Skeletal muscle tissue (tissue), 3 donors: ENCODE measurements at regions not wholly inside any gene's neighbourhood (a gene's known extent, or its start where the extent isn't known, plus 50 kb on each side); places are given as distances from the start of the nearest gene placed in this dataset.

Experiments used
- H3K27ac ChIP-seq: one replicate; pipeline ENCODE4 v1.7.0; 2013; ENCODE audit warnings: mild to moderate bottlenecking, low read depth, low read length, inconsistent platforms
- H3K27me3 ChIP-seq, 3 donors: one replicate each; pipeline ENCODE4 v1.7.0; 2013; ENCODE audit warnings: low read length in 3 of 3; ENCODE audit not compliant: control insufficient read depth in 3 of 3, insufficient read depth in 3 of 3
- H3K36me3 ChIP-seq, 3 donors: one replicate each; pipeline ENCODE4 v1.7.0; 2013; ENCODE audit warnings: low read length in 3 of 3; ENCODE audit not compliant: control insufficient read depth in 3 of 3, insufficient read depth in 3 of 3
- H3K4me1 ChIP-seq, 3 donors: one replicate each; pipeline ENCODE4 v1.7.0; 2013; ENCODE audit warnings: low read length in 3 of 3, mild to moderate bottlenecking in 3 of 3; ENCODE audit not compliant: control insufficient read depth in 3 of 3, insufficient read depth in 3 of 3
- H3K4me3 ChIP-seq, 3 donors: one replicate each; pipeline ENCODE4 v1.7.0; 2013; ENCODE audit warnings: low read length in 3 of 3
- H3K9ac ChIP-seq, 3 donors: one replicate each; pipeline ENCODE4 v1.7.0; 2013; ENCODE audit warnings: low read length in 3 of 3, mild to moderate bottlenecking in 3 of 3, moderate library complexity in 2 of 3, low read depth in 1 of 3
- H3K9me3 ChIP-seq, 3 donors: one replicate each; pipeline ENCODE4 v1.7.0; 2013; ENCODE audit warnings: low read length in 3 of 3; ENCODE audit not compliant: control insufficient read depth in 3 of 3
- donor health status: Osteomylitis.

- H3K36me3 ChIP-seq: no peaks in the 10 kb centered on the region
- H3K27ac ChIP-seq: no peak overlapping the region
- H3K4me1 ChIP-seq: peaks cover 7 to 13% (median 8%) of the 10 kb centered on the region in 3 donors
- no peak overlapping the region for H3K4me3 ChIP-seq
- no peaks in the 10 kb centered on the region for H3K9me3 ChIP-seq
- H3K27me3 ChIP-seq: no peaks in the 10 kb centered on the region
- H3K9ac ChIP-seq: no peak overlapping the region
Observed at GRCh38 chr3:132784502-132785025, 62.4 kb upstream of the NPHP3 start.

GRCh38 chr3:132783152-132783551, 60.9 kb upstream of the NPHP3 start:
- Histone ChIP-seq H3K27ac (no peak overlapping the region), H3K4me3 (no peak overlapping the region), H3K9me3 (no peaks in the 10 kb centered on the region), H3K27me3 (no peaks in the 10 kb centered on the region), H3K9ac (no peak overlapping the region), H3K4me1 (peaks cover 4 to 10% (median 5%) of the 10 kb centered on the region in 3 donors), H3K36me3 (no peaks in the 10 kb centered on the region)

DNA sequence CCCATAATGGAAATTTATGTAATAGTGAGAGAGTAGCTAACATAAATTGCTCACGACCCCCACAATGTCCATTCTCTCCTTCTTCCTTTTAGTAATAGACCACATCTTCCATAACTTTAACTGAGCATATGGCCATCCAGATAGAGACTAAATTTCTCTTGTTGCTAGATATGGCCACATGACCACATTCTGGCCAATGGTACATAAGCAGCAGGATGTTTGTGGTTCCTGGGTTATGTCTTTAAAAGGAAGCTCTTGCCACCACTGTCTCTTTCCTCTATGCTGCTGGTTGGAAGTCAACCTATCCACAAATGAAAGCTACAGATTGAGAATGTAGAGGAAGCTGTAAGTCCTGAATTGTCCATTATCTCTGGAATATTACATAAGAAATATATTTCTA, 59.7 kb upstream of the NPHP3 start:
- no peaks in the 10 kb centered on the region for H3K36me3 ChIP-seq
- no peaks in the 10 kb centered on the region for H3K9me3 ChIP-seq
- H3K27ac ChIP-seq: no peak overlapping the region
- no peak overlapping the region for H3K4me3 ChIP-seq
- no peak overlapping the region for H3K9ac ChIP-seq
- peaks cover 0 to 4% (median 3%) of the 10 kb centered on the region in 3 donors for H3K4me1 ChIP-seq
- no peaks in the 10 kb centered on the region for H3K27me3 ChIP-seq

- no peaks in the 10 kb centered on the region for H3K27me3 ChIP-seq
Observed at GRCh38 chr3:132777171-132777570, 55.0 kb upstream of the NPHP3 start.

GRCh38 chr3:132773071-132773619, 50.9 kb upstream of the NPHP3 start:
- no peak overlapping the region for H3K27ac ChIP-seq
- no peak overlapping the region for H3K9ac ChIP-seq
- no peaks in the 10 kb centered on the region for H3K27me3 ChIP-seq
- no peaks in the 10 kb centered on the region for H3K4me1 ChIP-seq
- no peaks in the 10 kb centered on the region for H3K9me3 ChIP-seq
- no peaks in the 10 kb centered on the region for H3K36me3 ChIP-seq
- no peak overlapping the region for H3K4me3 ChIP-seq

More at GRCh38 chr3:132777171-132777570, 55.0 kb upstream of the NPHP3 start:
- H3K9me3 ChIP-seq: no peaks in the 10 kb centered on the region
- H3K4me3 ChIP-seq: no peak overlapping the region
- no peaks in the 10 kb centered on the region for H3K4me1 ChIP-seq
- no peak overlapping the region for H3K9ac ChIP-seq
- no peak overlapping the region for H3K27ac ChIP-seq
- no peaks in the 10 kb centered on the region for H3K36me3 ChIP-seq

DNA sequence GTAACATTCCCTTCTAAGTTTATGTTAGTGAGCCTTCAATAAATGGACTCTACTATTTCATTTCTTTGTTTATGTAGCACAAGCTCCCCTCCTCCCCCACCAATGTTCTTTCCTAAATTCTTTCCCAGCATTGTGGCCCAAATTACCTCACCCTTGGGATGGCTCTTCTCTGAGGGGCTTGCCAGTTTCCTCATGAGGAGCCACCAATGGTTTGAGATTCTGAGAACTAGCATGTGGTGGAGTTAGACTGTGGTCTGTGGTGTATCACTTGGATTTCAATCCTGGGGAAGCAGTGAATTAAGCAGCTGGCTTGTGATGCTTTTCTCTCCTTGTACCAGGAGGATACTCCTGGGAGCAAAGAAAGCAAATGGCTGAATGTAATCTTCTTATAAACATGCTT, 50.0 kb upstream of the NPHP3 start:
- Histone ChIP-seq H3K4me3 (no peak overlapping the region), H3K27me3 (no peaks in the 10 kb centered on the region), H3K9ac (no peak overlapping the region), H3K9me3 (no peaks in the 10 kb centered on the region), H3K36me3 (no peaks in the 10 kb centered on the region), H3K27ac (no peak overlapping the region), H3K4me1 (no peaks in the 10 kb centered on the region)
